ENCODE measurements at regions not wholly inside any gene's neighbourhood (a gene's known extent, or its start where the extent isn't known, plus 50 kb on each side); places are given as distances from the start of the nearest gene placed in this dataset.
A peak's percentile ranks its signal among the peaks of the same experiment; 100 is the strongest.
"Not testable (repeated sequence)": the region's sequence is repeated elsewhere in the genome, so short reads cannot be mapped to it uniquely, and the experiment has no call there.

- no peak for DNase-seq
Measured at GRCh38 chr12:17076811-17077210, 470.8 kb upstream of the LMO3 start.

GRCh38 chr12:17076028-17076744 lies 470.2 kb upstream of the LMO3 start:
- DNase-seq: no peak

- no peak for DNase-seq
Measured at GRCh38 chr12:17064834-17065233, 458.9 kb upstream of the LMO3 start.

GRCh38 chr12:17062267-17063036 lies 456.5 kb upstream of the LMO3 start:
- no peak for DNase-seq

- no peak for DNase-seq
Measured at GRCh38 chr12:17060260-17060659, 454.3 kb upstream of the LMO3 start.

DNA sequence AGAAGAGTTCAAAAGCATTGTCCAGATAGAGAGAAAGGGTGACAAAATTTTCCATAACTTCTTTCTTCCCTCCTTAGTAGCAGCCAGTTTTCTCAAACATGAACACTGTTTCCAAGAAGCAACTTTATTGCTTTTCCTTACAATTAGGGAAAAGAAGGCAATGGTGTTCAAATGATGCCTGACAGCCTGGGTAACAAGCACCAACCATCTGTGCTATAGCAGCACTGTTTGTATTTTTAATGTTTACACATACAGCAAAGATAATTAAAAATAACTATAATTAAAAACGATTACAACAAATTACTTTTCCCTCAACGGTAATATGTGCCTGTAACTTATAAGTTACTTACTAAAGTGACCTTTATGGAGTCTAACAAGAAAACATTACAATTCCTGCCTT lies 450.6 kb upstream of the LMO3 start:
- DNase-seq: no peak

DNA sequence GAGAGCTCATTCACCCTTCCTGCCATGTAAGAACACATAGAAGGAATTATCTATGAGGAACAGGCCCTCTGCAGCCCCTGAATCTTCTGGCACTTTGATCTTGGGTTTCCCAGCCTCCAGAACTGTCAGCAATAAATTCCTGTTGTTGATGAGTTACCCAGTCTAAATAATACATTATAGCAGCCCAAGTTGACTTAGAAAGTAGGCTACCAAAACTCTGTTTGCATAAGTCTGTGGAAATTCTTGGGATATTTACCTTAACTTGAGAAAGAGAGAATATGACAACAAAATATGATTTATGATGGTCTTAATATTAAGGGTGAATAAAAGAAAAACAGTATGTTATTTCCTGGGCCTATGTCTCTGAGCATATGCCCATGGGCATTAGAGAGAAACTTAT lies 433.0 kb upstream of the LMO3 start:
- no peak for DNase-seq

DNA sequence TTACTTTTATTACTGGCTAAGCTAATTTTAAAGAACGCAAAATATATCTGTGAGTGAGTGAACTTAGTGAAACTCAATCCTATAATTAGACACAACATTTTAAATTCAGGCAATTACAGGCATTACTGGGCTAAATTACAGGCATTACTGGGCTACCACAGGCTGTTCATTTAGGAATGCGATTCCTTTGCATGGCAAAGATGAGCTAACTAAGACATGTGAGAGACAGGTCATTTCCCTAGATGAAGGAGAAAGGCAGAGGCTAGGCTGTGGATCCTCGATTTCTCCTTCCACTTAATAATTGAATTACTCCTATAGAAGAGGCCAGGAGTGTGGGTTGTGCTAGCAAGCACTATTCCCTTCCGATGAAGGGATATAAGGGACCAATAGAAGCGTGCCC lies 429.4 kb upstream of the LMO3 start:
- no peak for DNase-seq

- DNase-seq: no peak
Measured at GRCh38 chr12:17030338-17030737, 424.4 kb upstream of the LMO3 start.

- DNase-seq: no peak
Measured at GRCh38 chr12:17028348-17028747, 422.4 kb upstream of the LMO3 start.

DNA sequence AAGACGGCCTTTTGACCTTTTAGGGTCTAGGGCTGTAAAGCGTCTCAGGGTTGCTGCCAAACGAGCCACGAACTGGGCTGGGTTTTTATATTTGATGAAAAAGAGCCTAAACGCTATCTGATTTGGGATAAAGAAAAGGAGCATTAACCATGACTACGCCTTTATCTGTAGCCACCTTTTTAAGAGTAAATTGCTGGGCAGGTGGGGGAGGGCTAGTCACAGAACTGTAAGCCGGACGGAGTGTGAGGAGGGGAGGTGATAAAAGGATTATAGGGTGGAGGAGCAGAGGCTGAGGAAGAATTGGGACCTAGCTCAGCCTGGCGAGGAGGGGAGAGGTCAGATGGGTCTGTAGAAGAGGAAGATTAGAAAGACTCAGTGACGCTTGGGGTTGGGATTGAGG lies 419.5 kb upstream of the LMO3 start:
- DNase-seq: not testable (repeated sequence)

GRCh38 chr12:17020765-17021164 lies 414.8 kb upstream of the LMO3 start:
- DNase-seq: no peak

- DNase-seq: no peak
Measured at GRCh38 chr12:17017402-17017801, 411.4 kb upstream of the LMO3 start.

GRCh38 chr12:17016116-17016864 lies 410.3 kb upstream of the LMO3 start:
- no peak for DNase-seq

DNA sequence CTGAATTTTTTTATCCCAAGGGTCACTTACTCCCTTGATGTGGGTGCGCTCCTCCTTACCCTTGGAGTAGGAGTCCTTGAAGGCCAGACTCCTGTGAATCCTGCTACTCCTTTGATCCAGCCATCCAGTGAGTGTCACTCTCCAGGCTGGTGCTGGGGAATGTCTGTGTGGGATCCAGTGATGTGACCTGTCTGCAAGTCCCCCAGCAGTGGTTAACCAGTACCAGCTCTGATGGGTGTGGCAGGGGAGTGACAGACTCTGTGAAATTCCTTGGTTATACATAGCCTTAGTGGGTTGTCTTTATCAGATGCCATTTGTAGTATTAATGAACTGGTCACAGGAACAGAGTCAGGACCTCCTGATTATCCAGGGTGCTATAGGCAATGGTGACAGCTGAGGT lies 409.5 kb upstream of the LMO3 start:
- DNase-seq: no peak

DNA sequence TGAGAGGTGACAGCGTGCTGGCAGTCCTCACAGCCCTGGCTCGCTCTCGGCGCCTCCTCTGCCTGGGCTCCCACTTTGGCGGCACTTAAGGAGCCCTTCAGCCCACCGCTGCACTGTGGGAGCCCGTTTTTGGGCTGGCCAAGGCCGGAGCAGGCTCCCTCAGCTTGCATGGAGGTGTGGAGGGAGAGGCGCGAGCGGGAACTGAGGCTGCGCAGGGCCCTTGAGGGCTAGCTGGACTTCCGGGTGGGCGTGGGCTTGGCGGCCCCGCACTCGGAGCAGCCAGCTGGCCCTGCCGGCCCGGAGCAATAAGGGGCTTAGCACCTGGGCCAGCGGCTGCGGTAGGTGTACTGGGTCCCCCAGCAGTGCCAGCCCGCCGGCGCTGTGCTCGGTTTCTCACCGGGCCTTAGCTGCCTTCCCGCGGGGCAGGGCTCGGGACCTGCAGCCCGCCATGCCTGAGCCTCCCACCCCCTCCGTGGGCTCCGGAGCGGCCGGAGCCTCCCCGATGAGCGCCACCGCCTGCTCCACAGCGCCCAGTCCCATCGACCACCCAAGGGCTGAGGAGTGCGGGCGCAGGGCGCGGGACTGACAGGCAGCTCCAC lies 401.6 kb upstream of the LMO3 start:
- not testable (repeated sequence) for DNase-seq

GRCh38 chr12:16998538-16998937 lies 392.6 kb upstream of the LMO3 start:
- not testable (repeated sequence) for DNase-seq

GRCh38 chr12:16984484-16984883 lies 378.5 kb upstream of the LMO3 start:
- DNase-seq: no peak

GRCh38 chr12:16972923-16973770 lies 367.2 kb upstream of the LMO3 start:
- DNase-seq: no peak

DNA sequence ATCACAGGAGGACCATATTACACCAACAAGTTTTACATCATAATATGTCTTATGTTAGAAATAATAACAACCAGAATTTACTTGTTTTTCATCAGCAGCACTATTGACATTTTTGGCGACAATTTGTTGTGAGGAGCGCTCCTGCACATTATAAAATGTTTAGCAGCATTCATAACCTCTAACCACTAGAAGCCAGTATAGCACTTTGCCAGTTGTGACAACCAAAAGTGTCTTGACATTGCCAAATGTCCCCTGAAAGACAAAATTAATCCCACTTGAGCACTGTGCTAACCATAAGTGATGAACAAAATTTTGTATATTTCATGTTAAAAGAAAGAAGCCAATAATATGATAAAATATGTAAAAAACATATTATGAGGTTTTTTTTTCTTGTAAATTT lies 356.9 kb upstream of the LMO3 start:
- no peak for DNase-seq

DNA sequence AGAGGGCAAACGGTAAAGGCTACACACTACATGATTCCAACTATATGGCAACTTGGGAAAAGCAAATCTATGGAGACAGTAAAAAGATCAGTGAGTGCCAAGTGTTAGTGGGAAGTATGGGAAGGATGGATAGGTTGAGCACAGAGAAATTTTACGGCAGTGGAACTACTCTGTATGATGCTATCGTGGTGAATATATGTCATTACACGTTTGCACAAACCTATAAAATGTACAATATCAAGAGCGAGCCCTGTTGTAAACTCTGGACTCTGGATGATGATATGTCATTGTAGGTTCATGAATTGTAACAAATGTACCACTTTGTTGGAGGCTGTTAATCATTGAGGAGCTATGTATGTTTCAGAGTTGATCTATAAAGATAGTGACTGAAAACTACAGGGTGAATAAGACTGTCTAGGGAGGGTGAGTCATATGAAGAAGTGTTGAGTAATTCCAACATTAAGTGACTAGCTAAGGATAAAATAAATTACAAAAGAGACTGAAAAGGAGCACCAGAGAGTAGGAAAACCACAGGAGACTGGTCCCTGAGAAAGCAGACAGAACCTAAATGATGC lies 349.2 kb upstream of the LMO3 start:
- peak; percentile 2 for DNase-seq

Data from activated CD4-positive, alpha-beta T cell treated with anti-CD3 and anti-CD28 coated beads, Interleukin-2, amount 50 U/mL, for 16 hours (primary cell).